CD4-positive, alpha-beta T cell treated with Interleukin-4 for 1 hour (primary cell): ENCODE measurements at regions not wholly inside any gene's neighbourhood (a gene's known extent, or its start where the extent isn't known, plus 50 kb on each side); places are given as distances from the start of the nearest gene placed in this dataset.
"Not testable (repeated sequence)": the region's sequence is repeated elsewhere in the genome, so short reads cannot be mapped to it uniquely, and the experiment has no call there.

ENCODE experiments used
- DNase-seq, 2 donors: peaks; one replicate each; pipeline ENCODE4 v3.0.0-alpha.2; 2020 to 2022

DNA sequence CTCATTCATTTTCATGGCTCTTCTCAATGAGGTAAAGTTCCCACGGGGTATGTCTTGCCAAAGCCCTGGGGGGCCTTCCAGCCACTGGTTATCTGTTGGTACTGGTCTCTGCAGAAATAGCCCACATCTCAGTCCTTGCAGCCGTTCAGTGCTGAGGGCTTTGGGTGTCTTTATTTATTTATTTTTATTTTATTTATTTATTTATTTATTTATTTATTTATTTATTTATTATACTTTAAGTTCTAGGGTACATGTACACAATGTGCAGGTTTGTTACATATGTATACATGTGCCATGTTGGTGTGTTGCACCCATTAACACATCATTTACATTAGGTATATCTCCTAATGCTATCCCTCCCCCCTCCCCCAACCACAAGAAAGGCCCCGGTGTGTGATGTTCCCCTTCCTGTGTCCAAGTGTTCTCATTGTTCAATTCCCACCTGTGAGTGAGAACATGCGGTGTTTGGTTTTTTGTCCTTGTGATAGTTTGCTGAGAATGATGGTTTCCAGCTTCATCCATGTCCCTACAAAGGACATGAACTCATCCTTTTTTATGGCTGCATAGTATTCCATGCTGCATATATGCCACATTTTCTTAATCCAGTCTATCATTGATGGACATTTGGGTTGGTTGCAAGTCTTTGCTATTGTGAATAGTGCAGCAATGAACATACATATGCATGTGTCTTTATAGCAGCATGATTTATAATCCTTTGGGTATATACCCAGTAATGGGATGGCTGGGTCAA lies 308.1 kb upstream of the B3GAT1 start:
- not testable (repeated sequence) for DNase-seq

DNA sequence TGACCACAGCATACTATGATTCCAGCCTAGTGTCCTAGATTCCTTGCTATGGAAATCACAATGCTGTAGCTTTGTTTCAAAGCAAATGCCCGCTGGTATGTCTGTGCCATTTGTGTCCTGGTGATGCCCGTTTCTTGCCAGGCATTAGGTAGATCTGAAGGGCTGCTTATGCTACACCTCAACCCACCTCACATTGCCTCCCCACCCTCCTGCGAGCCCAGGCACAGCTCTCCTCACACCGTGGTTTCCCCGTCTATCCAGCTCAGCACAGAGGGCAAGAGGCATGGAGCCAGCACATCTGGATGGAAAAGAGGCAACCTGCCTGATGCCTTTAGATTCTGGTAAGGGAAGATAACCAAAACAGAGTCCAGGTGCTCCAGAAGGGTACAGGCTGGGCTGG lies 307.4 kb upstream of the B3GAT1 start:
- no peak for DNase-seq

DNA sequence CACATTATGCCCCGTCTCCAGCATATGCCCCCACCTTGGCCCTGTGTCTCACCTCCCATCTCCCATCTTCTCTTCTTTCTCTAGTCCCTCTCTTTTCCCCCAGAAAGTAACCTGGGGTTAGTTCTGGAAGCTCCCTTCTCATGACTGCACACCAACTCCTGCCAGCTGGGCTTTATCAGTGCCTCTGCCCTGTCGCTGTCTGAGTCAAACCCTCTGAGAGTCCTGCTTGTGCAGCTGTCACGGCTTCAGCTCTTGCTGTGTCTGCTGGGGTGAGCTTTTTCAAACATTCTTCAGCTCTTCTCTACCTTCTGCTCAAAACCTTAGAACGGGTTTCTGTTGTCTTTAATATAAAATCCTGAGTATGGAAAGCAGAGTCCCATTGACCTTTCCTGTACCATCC lies 304.5 kb upstream of the B3GAT1 start:
- no peak for DNase-seq

DNA sequence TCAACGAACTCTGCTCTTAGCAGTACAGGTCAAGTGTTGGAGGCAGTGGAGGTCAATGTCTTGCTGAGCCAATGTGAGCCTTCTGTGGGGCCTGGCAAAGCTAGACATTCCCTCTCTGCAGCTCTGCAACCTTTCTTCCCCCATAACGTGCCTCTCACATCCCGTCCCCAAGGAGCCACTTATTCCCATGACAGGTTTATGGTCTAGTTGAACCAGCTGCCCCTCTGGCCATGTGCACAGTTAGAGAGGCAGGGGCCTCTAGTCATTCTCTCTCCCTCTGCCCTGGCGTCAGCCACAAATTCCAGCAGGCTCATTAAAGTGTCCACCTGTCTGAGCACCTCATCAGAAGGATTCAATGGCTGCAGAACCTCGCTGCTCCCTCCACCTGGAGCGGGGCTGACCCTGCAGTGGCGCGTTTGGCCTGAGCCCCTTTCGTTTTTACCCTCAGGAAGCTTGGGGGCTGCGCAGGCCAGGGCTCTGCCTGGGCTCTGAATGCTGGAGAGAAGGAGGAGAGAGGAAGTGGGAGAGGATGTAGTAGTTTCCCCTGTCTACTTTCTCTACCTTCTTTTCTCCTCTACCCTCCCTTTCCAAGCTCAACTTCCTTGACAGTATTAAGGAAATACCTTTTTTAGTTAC lies 302.1 kb upstream of the B3GAT1 start:
- DNase-seq, result no peak

DNA sequence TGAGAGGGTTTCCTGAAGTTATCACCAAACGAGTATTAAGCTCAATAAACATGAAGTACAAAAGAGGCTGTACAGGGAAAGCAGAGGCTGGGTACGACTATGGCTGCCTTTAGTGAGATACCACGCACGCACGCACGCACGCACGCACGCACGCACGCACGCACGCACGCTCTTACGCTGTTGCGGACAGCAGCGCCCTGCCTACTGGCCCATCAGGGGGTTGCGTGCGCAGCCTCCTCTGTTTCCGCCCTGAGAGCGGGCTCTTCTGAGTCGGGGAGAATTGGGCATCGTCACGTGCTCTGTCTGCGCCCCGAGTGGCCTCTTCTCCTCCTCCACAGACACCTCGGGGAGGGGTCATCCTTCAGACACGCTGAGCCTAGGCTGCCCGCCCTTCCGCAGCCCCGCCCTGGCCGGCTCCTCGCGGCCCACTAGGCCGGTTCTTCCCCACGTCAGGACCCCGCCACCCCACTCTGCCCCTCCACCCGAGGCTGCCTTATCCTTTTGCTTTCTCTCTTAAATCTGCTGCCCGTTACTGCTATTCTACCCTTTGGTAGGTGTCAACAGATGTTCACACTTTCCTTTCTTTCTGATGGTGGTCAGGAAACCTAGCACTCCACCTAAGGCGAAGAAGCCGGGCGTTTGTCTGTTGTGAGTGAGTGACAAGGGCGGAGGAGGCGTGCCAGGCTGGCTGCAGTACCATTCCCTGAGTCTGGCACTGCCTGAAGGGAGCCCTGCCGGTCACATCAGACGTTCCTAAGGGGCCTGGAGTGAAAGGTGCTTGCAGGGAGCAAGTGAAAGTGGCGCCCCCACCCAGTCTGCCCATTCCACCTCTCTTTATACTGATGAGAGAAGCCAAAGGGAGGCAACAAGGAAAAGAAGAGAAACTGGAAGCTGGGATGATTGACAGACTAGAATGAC lies 300.4 kb upstream of the B3GAT1 start:
- DNase-seq, result no peak

DNA sequence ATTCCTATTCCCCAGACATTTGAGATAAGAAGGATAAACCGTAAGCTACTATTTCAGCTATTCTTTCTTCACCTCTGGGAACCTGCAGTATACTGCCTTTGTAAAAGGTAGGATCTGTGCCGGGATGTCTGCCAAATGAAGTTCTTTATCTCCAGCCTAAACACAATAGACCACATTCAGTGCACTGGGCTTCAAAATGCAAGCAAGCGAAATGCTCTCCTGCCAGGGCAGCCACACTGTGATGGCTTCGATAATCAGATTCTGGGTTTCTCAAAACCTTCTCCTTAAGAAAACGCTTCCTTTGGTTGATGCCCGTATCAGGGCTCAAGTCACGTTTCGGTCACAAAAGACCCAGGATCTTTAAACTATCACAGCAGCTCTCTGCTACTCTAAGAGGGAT lies 299.5 kb upstream of the B3GAT1 start:
- no peak for DNase-seq

DNA sequence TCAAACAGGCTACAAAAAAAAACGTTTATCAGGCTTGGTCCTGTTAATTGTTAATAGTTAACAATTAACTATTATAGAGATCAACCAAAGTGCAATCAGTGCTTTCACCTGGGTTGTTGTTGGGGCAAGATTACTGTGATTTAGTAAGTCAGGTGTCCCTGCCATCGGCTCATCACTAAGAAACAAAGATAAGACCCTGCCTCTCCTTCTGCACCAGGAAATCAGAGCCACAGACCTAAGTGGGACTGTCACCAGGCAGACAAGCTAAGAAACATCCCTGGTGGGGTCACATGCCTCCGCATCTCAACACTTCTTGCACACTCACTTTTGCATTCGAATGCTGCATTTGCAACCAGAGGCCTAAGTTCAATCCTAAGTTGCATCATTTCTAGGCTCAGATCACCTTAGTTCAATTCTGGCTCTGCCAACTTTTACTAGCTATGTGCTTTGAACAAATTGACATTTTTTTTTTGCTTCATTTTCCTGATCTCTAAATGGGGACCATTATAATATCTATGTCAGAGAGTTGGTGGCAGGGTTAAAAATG lies 298.9 kb upstream of the B3GAT1 start:
- no peak for DNase-seq

DNA sequence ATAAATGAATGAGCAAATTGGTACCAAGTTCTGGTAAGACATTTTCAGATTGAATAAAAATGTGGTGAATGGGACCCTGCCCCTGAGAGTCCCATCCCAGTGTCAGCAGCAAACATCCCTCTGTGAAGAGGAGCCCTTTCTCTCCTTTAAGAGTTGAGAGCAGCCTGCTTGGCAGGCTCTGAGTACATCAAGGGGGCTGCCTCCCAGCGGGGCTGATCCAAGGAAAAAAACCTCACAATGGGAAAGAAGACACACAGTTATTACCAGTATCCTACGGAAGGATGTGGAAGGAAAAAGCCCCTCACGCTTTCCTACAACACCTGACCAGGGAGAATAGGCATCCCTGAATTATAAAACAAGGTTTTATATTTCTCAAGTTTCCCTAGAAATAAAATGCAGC lies 293.8 kb upstream of the B3GAT1 start:
- DNase-seq, result no peak

DNA sequence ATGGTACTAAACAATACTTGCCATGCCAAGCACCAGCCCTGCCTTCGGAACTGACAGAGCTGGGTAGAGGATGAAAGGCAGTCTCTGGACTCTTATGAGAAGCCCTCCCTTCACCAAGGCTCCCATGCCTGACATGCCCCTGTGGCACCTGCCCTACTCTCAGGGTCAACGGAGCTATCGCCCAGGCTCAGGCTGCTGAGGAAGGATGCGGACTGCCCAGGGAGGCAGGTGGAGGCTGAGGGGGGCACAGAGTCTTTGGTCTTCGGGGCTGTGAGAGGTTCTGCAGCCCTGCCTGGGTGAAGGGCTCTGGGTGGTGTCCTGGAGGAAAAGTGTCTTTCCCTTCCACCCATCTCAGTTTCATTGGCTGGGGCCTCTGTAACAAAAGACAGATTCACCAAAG lies 290.8 kb upstream of the B3GAT1 start:
- DNase-seq, result no peak

DNA sequence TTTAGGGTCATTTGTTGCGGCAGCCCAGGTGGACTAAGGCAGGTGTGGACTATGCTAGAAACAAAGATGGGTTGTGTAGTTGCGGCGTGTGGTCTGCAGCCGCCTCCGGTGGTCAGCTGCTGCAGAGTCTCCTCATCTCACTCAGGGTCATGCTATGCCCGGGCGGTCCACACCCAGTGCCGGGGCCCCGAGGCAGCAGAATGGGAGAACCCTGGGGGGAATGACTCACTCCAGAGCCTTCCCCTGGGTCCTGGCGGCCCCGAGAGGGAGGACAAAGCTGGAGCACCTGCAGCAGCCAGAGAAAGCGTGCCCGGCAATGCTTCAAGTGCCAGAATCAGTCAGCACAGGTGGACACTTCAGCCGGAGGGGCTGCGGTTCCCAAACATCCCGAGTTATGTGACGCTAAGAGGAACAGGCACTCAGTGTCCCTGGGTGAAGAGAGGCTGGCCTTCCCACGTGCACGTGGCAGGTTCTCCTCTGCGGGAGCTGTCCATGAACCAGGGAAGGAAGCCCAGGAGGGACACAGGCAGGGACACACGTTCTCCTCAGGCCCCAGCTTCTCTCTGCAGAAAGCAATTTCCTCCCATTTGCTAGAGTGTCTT lies 289.6 kb upstream of the B3GAT1 start:
- DNase-seq, result no peak

DNA sequence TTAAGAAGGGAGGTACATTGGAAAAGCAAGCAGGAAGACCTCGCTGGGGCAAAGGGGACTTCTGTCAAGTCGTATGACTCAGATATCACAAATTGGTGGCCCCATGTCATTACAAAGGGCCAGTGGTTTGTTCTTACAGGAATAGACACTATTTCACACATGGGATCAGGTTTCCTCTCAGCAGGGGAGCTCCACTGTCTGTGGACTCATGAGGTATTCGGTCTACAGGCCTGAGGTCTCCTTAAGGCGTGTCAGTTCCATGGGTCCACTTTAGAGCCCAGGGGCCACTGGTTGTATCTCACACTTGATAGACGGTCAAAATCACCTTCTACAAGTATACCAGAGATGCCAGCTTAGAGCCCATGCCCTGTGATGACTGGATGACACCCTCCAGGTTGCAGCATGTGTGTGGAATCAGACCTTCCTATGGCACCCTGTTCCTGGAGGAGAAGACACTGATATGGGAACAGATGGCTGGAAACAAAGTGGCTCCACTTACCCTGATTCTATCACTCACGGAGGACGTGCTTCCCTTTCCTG lies 288.1 kb upstream of the B3GAT1 start:
- DNase-seq, result no peak

DNA sequence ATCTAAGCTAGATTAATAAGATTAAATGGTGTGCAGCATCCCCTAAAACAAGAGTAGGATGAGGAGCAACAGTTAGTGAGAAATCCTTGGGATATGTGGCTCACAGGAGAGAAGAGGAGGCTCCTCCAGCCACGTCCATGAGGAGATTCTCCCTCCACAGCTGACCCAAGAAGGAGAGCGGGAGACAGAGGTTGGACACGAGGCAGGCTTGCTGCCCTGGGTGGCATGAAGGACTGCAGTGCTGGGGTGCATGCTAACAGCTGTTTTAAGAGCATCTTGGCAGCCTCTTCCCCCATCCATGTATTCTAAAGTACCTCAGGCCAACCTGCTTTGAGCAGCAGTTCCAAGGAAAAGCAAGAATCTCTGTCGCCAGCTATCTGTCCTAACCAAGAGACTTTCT lies 284.4 kb upstream of the B3GAT1 start:
- DNase-seq, result no peak

DNA sequence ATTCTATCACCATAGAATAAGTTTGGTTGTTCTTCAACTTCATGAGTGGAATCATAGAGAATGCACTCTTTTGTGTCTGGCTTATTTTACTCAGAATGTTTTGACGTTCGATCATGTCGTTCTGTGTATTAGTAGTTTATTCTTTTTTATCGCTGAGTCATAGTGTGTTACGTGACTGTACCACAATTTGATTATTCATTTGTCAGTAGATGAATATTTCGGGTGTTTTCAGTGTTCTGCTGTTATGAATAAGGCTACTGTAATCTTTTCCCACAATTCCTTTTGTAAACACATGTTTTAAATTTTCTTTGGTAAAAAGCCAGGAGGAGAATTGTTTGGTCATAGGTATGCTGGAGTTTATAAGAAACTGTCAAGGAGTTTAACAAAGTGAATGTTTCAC lies 279.9 kb upstream of the B3GAT1 start:
- DNase-seq, result no peak

DNA sequence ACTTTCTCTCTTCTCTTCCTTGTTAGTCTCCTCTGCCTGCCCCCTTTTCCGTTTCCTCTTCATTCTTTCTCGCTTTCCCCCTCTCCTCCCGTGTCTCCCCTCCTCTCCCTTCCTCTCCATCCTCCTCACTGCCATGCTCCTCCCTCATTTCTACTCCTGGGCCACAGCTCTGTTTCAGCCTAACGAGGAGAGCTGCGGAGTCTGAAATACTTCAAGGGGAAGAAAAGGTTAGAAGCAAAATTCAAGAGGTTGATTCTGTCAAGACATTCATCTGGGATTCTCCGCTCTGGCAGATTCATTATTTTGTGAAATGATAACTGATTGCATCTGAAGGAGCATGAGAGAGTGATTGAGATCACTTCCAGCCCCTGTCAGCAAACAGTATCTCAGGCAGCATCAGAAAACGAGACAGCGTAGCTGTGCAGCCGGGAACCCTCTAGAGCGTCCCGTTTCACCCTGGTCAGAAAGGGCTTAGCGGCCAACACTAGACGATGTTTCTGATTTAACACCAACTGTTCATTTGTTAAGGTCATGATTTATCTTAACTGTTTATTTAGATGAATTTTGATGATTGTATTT lies 279.3 kb upstream of the B3GAT1 start:
- DNase-seq, result no peak

DNA sequence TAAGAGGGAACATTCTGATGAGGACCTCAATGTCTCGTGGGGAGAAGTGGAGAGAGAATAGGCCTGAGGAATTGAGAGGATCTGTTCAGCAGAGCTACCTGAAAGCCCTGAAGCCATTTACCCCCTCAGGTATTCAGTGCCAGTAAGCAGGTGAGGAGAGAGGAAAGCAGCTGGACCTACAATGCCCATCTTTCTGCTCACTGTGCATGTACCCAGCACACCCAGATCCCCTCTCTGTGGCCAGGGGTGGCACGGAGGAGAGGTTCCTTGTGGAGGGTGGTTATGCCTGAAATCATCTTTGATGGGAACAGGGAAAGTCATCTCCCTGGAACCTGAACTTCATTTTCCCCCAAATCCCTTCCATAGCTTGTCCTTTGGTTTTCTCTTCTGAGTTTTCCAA lies 277.8 kb upstream of the B3GAT1 start:
- no peak for DNase-seq

DNA sequence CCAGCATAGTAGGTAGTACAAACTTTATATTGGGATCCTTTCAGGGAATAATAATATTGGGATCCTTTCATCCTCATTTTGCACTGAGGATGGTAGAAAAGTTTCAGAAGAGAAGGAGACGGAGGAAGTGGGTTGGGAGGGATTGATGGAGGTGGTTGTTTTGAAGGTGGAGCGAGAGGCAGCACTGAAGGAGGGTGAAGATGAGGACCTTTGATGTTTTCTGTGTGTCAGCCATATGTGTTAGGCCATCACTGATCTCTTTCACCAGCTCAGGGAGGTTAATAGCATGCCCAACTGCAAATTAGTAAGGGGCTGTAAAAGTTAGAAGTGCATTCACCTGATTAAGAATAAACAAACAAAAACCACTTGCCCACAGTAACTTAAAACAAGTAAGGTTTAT lies 275.5 kb upstream of the B3GAT1 start:
- no peak for DNase-seq

DNA sequence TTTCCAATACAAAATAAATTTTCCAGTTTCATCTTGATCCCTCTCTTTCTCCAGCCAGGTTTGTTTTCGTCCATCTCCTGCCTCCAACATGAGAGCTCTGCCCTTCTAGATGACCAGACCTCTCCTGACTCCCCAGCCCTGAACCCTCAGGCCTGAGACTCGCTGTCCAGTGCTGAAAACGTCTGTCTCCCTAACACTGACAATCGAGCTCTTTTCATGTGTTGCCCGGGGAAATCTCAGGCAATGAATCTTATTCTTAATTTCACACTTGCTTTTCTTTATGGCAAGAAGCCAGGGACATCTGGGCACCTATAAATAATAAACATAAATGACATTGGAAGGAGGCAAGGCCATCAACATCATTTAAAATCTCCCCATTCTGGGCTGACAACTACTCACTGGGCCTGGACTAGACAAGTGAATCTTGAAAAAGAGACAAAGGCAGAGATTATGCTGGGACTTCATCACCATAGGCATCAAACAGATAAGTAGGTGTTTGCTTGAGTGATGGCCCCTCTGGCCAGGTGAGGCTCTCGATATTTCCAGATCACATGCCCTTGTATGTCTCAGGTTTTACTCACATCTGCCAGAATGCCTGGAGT lies 274.5 kb upstream of the B3GAT1 start:
- DNase-seq, result no peak

DNA sequence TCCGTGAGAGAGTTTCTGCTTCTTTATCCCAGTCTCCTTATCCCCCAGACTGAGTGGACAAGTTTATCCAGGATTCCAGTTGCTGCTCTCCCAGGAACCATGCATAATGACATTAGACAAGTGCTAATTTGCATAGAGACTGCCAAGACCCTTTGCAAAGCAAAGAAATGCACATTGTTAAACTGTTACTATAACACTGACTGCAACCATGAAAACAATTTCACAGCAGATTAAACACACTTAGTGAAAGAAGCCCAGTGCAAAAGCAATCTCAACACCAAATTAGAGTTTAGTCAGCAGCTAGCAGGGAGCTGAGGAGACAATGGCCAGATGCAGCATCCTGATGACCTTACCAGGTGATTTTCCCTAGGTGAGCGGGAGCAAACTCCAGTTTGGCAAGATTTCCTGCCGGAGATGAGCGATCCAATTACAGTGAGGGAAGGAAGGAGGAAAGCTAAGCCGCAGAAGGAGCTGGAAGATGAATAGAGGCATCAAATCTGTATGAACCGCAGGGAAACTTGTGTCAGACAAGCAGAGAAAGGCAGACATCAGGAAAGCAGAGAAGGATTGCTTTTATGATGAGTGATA lies 273.8 kb upstream of the B3GAT1 start:
- no peak for DNase-seq

DNA sequence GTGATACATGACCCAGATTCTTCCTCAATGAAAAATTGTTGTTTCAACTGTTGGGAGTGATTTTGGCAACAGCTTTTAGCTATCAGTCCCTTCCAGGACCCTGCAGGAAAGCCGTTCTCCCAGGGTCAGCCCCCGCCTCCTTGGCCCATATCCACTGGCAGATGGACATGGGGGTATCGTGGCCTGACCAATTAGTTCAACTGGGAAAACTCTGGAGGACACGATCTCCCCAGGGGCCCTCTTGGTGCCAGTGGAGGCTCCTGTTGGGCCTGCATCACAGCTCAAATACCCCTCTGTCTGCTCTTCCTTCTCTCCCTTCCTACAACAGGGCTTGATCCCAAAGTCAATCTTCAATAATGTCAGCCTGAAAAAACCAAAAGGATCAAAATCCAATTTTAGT lies 272.5 kb upstream of the B3GAT1 start:
- no peak for DNase-seq

DNA sequence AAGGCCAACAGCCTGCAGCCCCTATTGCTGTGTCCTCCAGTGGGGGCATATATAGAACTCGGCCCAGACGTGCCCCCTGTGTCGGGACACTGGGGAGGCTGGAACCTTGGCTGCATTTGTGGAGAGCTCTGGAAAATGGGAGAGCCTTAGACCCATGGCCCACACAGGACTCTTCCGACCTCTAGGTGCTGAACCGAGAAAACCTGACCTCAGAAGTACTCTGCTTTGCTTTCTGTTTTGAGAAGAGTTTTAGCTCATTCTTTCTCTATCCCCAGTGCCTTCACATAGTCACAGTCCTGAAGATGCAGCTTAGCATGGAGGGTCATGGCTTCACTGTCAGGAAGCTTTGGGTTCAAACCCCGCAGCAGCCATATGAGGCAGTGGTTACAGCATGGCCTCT lies 271.8 kb upstream of the B3GAT1 start:
- no peak for DNase-seq

DNA sequence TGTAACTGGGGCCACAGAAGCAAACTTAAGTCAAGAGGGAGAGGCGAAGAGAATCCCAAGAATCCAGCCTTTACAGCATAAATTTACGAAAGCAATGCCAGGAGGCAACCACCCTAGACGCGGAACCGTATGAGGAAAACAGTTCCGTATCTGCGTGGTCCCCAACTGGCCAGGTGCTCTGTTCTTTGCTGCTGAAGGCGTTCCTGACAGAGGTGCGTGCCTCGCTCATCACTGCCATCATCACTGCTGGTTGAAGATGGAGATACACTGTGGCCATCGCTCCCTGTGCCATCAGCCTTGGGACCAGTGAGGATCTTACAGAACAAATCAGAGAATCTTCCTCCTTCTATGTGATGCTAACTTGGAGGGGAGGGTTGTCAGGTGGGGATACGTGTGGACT lies 270.5 kb upstream of the B3GAT1 start:
- DNase-seq, result no peak

DNA sequence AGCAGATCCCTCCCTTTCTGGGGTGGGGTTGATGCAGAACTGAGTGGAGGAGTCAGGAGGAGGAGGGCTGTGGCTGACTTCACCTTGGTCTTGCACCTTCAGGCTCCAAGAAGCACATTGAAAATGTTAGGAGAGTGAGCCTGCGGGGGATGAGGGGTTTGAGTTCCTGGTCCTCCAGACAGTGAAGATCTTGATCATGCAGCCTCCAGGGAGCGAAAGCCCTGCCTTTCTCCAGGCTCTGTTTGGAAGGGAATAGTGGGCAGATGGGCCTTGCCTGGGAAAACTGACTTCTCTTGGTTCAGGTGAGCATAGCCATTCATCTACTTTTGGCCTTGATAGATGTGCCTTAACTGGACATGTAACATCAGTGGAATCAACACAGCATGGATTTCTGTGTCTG lies 267.6 kb upstream of the B3GAT1 start:
- no peak for DNase-seq
